Stomach (tissue), 4 donors: ENCODE measurements at regions not wholly inside any gene's neighbourhood (a gene's known extent, or its start where the extent isn't known, plus 50 kb on each side); places are given as distances from the start of the nearest gene placed in this dataset.

ENCODE experiments used
- EP300 ChIP-seq: sonication (generic); formaldehyde crosslinking; IDR thresholded peaks from one replicate; pipeline ENCODE4 v1.6.1; 2017; ENCODE audit warnings: antibody characterized with exemption
- POLR2A ChIP-seq, 4 donors: fragments of 450-650 bp; IDR thresholded peaks; one replicate each; pipeline ENCODE4 v1.6.1; 2016; ENCODE audit warnings: antibody characterized with exemption in 4 of 4, control low read depth in 2 of 4, mild to moderate bottlenecking in 1 of 4, moderate library complexity in 1 of 4
- POLR2AphosphoS5 ChIP-seq, 3 donors: sonication (generic); formaldehyde crosslinking; IDR thresholded peaks; one replicate each; pipeline ENCODE4 v1.6.1; 2016; ENCODE audit warnings: antibody characterized with exemption in 3 of 3
- TF ChIP-seq, protein P1 (sequence below), 7 experiments: fragments of 450-650 bp in 4 of 7; fragments of 200-600 bp in 3 of 7; sonication (generic) in 3 of 7; IDR thresholded peaks; one replicate each; pipeline ENCODE4 v1.5.1; 2016 to 2019; ENCODE audit warnings: antibody characterized with exemption in 7 of 7, control low read depth in 2 of 7, mild to moderate bottlenecking in 1 of 7

DNA sequence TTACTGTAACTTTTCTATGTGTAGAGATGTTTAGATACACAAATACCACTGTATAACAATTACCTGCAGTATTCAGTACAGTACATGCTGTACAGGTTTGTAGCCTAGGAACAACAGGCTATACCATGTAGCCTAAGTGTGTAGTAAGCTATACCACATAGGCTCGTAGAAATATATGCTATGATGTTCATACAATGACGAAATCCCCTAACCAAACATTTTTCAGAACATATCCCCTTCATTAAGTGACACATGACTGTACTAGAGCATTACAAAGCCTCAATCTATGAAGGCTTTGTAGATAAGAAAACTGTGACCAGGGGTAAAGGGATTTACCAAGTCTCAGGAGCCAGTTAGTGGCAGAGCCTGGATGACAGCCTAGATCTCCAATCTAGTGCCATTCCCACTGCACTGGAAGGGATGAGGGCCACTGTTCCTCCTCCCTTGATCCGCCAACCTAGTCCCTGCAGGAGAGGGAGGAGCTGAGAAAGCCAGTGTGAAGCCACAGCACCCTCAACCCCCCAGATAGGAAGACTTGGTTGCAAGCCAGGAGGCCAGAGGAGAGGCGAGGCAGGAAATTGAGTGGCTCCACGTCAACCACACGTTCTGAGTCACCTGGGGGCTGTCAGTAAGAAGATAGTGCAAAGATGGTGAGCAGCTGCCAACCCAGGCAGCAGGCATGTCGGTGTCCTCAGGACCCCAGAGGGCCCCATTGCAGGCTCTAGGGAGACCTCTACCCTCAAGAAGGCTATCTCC lies 227.7 kb downstream of the BCOR start:
- TF ChIP-seq POLR2AphosphoS5 (IDR thresholded peaks at IDR 0.05) (no peak), POLR2A (IDR thresholded peaks at IDR 0.05) (no peak), EP300 (no peak)
- TF ChIP-seq, protein P1, sequence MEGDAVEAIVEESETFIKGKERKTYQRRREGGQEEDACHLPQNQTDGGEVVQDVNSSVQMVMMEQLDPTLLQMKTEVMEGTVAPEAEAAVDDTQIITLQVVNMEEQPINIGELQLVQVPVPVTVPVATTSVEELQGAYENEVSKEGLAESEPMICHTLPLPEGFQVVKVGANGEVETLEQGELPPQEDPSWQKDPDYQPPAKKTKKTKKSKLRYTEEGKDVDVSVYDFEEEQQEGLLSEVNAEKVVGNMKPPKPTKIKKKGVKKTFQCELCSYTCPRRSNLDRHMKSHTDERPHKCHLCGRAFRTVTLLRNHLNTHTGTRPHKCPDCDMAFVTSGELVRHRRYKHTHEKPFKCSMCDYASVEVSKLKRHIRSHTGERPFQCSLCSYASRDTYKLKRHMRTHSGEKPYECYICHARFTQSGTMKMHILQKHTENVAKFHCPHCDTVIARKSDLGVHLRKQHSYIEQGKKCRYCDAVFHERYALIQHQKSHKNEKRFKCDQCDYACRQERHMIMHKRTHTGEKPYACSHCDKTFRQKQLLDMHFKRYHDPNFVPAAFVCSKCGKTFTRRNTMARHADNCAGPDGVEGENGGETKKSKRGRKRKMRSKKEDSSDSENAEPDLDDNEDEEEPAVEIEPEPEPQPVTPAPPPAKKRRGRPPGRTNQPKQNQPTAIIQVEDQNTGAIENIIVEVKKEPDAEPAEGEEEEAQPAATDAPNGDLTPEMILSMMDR (IDR thresholded peaks at IDR 0.05), result no peak
